HepG2 (cell line): ENCODE measurements at regions not wholly inside any gene's neighbourhood (a gene's known extent, or its start where the extent isn't known, plus 50 kb on each side); places are given as distances from the start of the nearest gene placed in this dataset.

Source experiments
- ARNTL ChIP-seq: sonication (generic); formaldehyde crosslinking; IDR thresholded peaks from 2 replicates; pipeline ENCODE4 v1.4.0; 2020; ENCODE audit warnings: mild to moderate bottlenecking, missing genetic modification reagents
- HNF4A ChIP-seq: sonication (generic); formaldehyde crosslinking; IDR thresholded peaks from 2 replicates; pipeline ENCODE4 v1.4.0; 2020; ENCODE audit warnings: missing genetic modification reagents
- KAT7 ChIP-seq: IDR thresholded peaks from 2 replicates; pipeline ENCODE4 v1.6.1; 2018; ENCODE audit warnings: borderline replicate concordance, missing compliant biosample characterization
- KDM1A ChIP-seq: IDR thresholded peaks from 2 replicates; pipeline ENCODE4 v1.6.1; 2016; ENCODE audit warnings: missing compliant biosample characterization
- NCOA1 ChIP-seq: sonication (generic); formaldehyde crosslinking; IDR thresholded peaks from 2 replicates; pipeline ENCODE4 v1.9.0; 2021; ENCODE audit warnings: missing genetic modification reagents
- SMC3 ChIP-seq: IDR thresholded peaks from 2 replicates; pipeline ENCODE4 v1.6.1; 2011; ENCODE audit warnings: low read length, improper control_type of control experiment
- SNAPC5 ChIP-seq: sonication (generic); formaldehyde crosslinking; IDR thresholded peaks from 2 replicates; pipeline ENCODE4 v1.8.1; 2023; ENCODE audit warnings: mild to moderate bottlenecking, missing genetic modification reagents, borderline replicate concordance
- SRF ChIP-seq: IDR thresholded peaks from 2 replicates; pipeline ENCODE4 v1.6.1; 2011; ENCODE audit warnings: mild to moderate bottlenecking, low read depth, low read length, moderate library complexity
- THAP11 ChIP-seq: IDR thresholded peaks from 2 replicates; pipeline ENCODE4 v1.6.1; 2016; ENCODE audit warnings: missing biosample characterization, missing genetic modification reagents
- THAP8 ChIP-seq: sonication (generic); formaldehyde crosslinking; IDR thresholded peaks from 2 replicates; pipeline ENCODE4 v1.5.1; 2020; ENCODE audit warnings: missing genetic modification reagents, mild to moderate bottlenecking, borderline replicate concordance
- THRA ChIP-seq: sonication (generic); formaldehyde crosslinking; IDR thresholded peaks from 2 replicates; pipeline ENCODE4 v1.4.0; 2020; ENCODE audit warnings: missing genetic modification reagents, borderline replicate concordance
- ZMYM4 ChIP-seq: sonication (generic); formaldehyde crosslinking; IDR thresholded peaks from 2 replicates; pipeline ENCODE4 v1.8.1; 2023; ENCODE audit warnings: mild to moderate bottlenecking, missing genetic modification reagents
- ZNF142 ChIP-seq: sonication (generic); formaldehyde crosslinking; IDR thresholded peaks from 2 replicates; pipeline ENCODE4 v1.4.0; 2020; ENCODE audit warnings: missing genetic modification reagents
- ZNF34 ChIP-seq: sonication (generic); formaldehyde crosslinking; IDR thresholded peaks from 2 replicates; pipeline ENCODE4 v1.4.0; 2020; ENCODE audit warnings: mild to moderate bottlenecking, missing genetic modification reagents, borderline replicate concordance
- ZNF687 ChIP-seq: sonication (generic); formaldehyde crosslinking; IDR thresholded peaks from 2 replicates; pipeline ENCODE4 v1.5.1; 2020; ENCODE audit warnings: mild to moderate bottlenecking, missing genetic modification reagents, moderate library complexity
- ZNF772 ChIP-seq: sonication (generic); formaldehyde crosslinking; IDR thresholded peaks from 2 replicates; pipeline ENCODE4 v1.5.0; 2020; ENCODE audit warnings: mild to moderate bottlenecking, missing genetic modification reagents
- ZNF816 ChIP-seq: sonication (generic); formaldehyde crosslinking; IDR thresholded peaks from 2 replicates; pipeline ENCODE4 v1.8.0; 2022; ENCODE audit warnings: missing genetic modification reagents, mild to moderate bottlenecking, borderline replicate concordance

GRCh38 chr4:103786014-103786413, 66.2 kb upstream of the TACR3 start (continued):
- TF ChIP-seq SNAPC5 (no peak), ZNF142 (no peak), NCOA1 (CRISPR knock-in tag) (no peak), ZNF34 (CRISPR knock-in tag) (no peak), ZNF816 (CRISPR knock-in tag) (no peak), SMC3 (peak; percentile 40; the same call in 1 of the 2 replicates), HNF4A (CRISPR knock-in tag) (peak; percentile 38; the same call in 1 of the 2 replicates), THRA (CRISPR knock-in tag) (0 out of 2 replicates have a peak, but pooled peaks have one; percentile 26), ARNTL (CRISPR knock-in tag) (no peak), THAP11 (CRISPR knock-in tag) (peak; percentile 34; the same call in 1 of the 2 replicates), KAT7 (CRISPR knock-in tag) (no peak), KDM1A (no peak), ZNF772 (CRISPR knock-in tag) (no peak), SRF (no peak), ZNF687 (CRISPR knock-in tag) (no peak), ZMYM4 (peak; percentile 81), THAP8 (CRISPR knock-in tag) (no peak)
